Heart left ventricle (tissue), 16 donors: ENCODE measurements at regions not wholly inside any gene's neighbourhood (a gene's known extent, or its start where the extent isn't known, plus 50 kb on each side); places are given as distances from the start of the nearest gene placed in this dataset.

Experiments
- ATAC-seq, 4 donors: fragments of 200-7000 bp; cut with Tn5 transposase; one replicate each; pipeline ENCODE4 v1.9.1; 2020 to 2022; ENCODE audit warnings: moderate library complexity in 4 of 4, mild to moderate bottlenecking in 3 of 4, moderate number of reproducible peaks in 1 of 4
- DNase-seq, 5 donors: peaks; one replicate each; pipeline ENCODE4 v3.0.0-alpha.2; 2020
- H3K27ac ChIP-seq, 12 donors: fragments of 200-600 bp; sonication (generic) in 4 of 12; one replicate each; pipeline versions ENCODE4 v1.5.0 to v1.8.0; 2016 to 2022; ENCODE audit warnings: mild to moderate bottlenecking in 2 of 12
- H3K27me3 ChIP-seq, 9 donors: fragments of 200-600 bp; sonication (generic) in 2 of 9; one replicate each; pipeline versions ENCODE4 v1.5.1 to v1.8.0; 2016 to 2022; ENCODE audit warnings: mild to moderate bottlenecking in 3 of 9
- H3K36me3 ChIP-seq, 9 donors: fragments of 200-600 bp; sonication (generic) in 2 of 9; one replicate each; pipeline versions ENCODE4 v1.5.0 to v1.8.0; 2018 to 2022; ENCODE audit warnings: mild to moderate bottlenecking in 2 of 9
- H3K4me1 ChIP-seq, 12 donors: fragments of 200-600 bp; sonication (generic) in 4 of 12; one replicate each; pipeline versions ENCODE4 v1.5.0 to v1.8.0; 2016 to 2022; ENCODE audit warnings: mild to moderate bottlenecking in 3 of 12
- H3K4me3 ChIP-seq, 12 donors: fragments of 200-600 bp; sonication (generic) in 4 of 12; one replicate each; pipeline versions ENCODE4 v1.5.0 to v1.8.0; 2017 to 2022; ENCODE audit warnings: mild to moderate bottlenecking in 9 of 12, moderate library complexity in 4 of 12
- H3K9me3 ChIP-seq, 12 donors: fragments of 200-600 bp; sonication (generic) in 4 of 12; one replicate each; pipeline versions ENCODE4 v1.5.0 to v1.8.0; 2016 to 2022; ENCODE audit warnings: mild to moderate bottlenecking in 1 of 12
- CTCF ChIP-seq, 12 donors: fragments of 200-600 bp; sonication (generic) in 4 of 12; IDR thresholded peaks; one replicate each; pipeline versions ENCODE4 v1.5.0 to v1.8.0; 2018 to 2022; ENCODE audit warnings: antibody characterized with exemption in 12 of 12, mild to moderate bottlenecking in 5 of 12
- POLR2A ChIP-seq, 2 donors: fragments of 450-650 bp; IDR thresholded peaks; one replicate each; pipeline ENCODE4 v1.6.1; 2017; ENCODE audit warnings: antibody characterized with exemption in 2 of 2, mild to moderate bottlenecking in 2 of 2, moderate library complexity in 2 of 2
- WGBS, 4 donors: extraction: QIAGEN DNeasy Blood & Tissue Kit in 2 of 4; methylation state at CpG; one replicate each; pipeline versions ENCODE4 v1.1.5 to v1.1.7; 2013 to 2018; 5-methylcytosine and 5-hydroxymethylcytosine counted together
- intact Hi-C, 10 donors: fragments of 100-400 bp; cut with DNase I; formaldehyde crosslinking; loops; one replicate each; pipeline versions ENCODE4 v1.11.1 to v1.14.2; 2022
- donor health status: ischemic (EF 13 %, LVEDD 7.1; RV severe dilation, severe dysfunction).
- donor health status: healthy with polysubstance abuse.
- donor health status: DM: no; HTN: yes; CAD: no.
- donor health status: DM: no; HTN: no; CAD: no.
- donor health status: ischemic (EF 25% LVEDD 6.9; RV normal size, moderate dysfunction).
- donor health status: ischemic (EF 25% LVEDD 5.7; RV mildly dilated, moderate dysfunction).
- donor health status: healthy.
- donor health status: DM: yes; HTN: yes; CAD: no.
- donor health status: ischemic (EF 35%, LVEDD 5.7; RV mildly dilated, moderate dysfunction).
- donor health status: nonischemic (EF 11% LVEDD 7.7; RV severe dilation, severe dysfunction).
- donor health status: DM: yes; HTN: yes; CAD: no.
- donor health status: PGD.
- donor health status: ischemic (EF 29% LVEDD 5.4; RV normal size, mild dysfunction).
- donor health status: nonischemic (EF 23%, LVEDD 6.1; RV moderate dilation, normal function).

GRCh38 chr5:67904366-67904765 lies 311.2 kb upstream of the PIK3R1 start:
- DNase-seq: no peak
- no peaks in the 10 kb centered on the region for H3K9me3 ChIP-seq
- H3K27me3 ChIP-seq: no peaks in the 10 kb centered on the region
- H3K4me3 ChIP-seq: no peak overlapping the region
- WGBS, 4 donors: 94 to 97% (median 95%) methylated on average over 2 of the region's 2 CpGs
- ATAC-seq: no peak
- intact Hi-C loops: no loop called here
- H3K4me1 ChIP-seq: no peaks in the 10 kb centered on the region
- H3K36me3 ChIP-seq: no peaks in the 10 kb centered on the region
- no peak overlapping the region for H3K27ac ChIP-seq
- no peak for TF ChIP-seq POLR2A (IDR thresholded peaks at IDR 0.05)
- TF ChIP-seq CTCF (IDR thresholded peaks at IDR 0.05): no peak

- ATAC-seq: no peak
- Histone ChIP-seq H3K36me3 (no peaks in the 10 kb centered on the region), H3K4me3 (no peak overlapping the region), H3K27me3 (no peaks in the 10 kb centered on the region), H3K9me3 (no peaks in the 10 kb centered on the region), H3K4me1 (no peaks in the 10 kb centered on the region), H3K27ac (no peak overlapping the region)
- no peak for DNase-seq
- intact Hi-C loops: no loop called here
- TF ChIP-seq CTCF (IDR thresholded peaks at IDR 0.05) (no peak), POLR2A (IDR thresholded peaks at IDR 0.05) (no peak)
- 94 to 98% (median 94%) methylated on average over 2 of the region's 2 CpGs for whole genome bisulfite sequencing, 4 donors
Measured at GRCh38 chr5:67903656-67904055, 311.9 kb upstream of the PIK3R1 start.

- H3K4me1 ChIP-seq: no peaks in the 10 kb centered on the region
- no peaks in the 10 kb centered on the region for H3K27me3 ChIP-seq
- TF ChIP-seq CTCF (IDR thresholded peaks at IDR 0.05) (no peak), POLR2A (IDR thresholded peaks at IDR 0.05) (no peak)
- no peak overlapping the region for H3K27ac ChIP-seq
- DNase-seq: no peak
- no peaks in the 10 kb centered on the region for H3K9me3 ChIP-seq
- no peaks in the 10 kb centered on the region for H3K36me3 ChIP-seq
- WGBS, 4 donors: 85 to 94% (median 85%) methylated on average over 2 of the region's 2 CpGs
- no peak overlapping the region for H3K4me3 ChIP-seq
- intact Hi-C loops: no loop called here
- no peak for ATAC-seq
Measured at GRCh38 chr5:67903121-67903520, 312.4 kb upstream of the PIK3R1 start.

GRCh38 chr5:67902497-67902830 lies 313.1 kb upstream of the PIK3R1 start:
- Histone ChIP-seq H3K4me3 (no peak overlapping the region), H3K27ac (no peak overlapping the region), H3K27me3 (no peaks in the 10 kb centered on the region), H3K9me3 (no peaks in the 10 kb centered on the region), H3K4me1 (peaks cover 0 to under 1% (median 0%) of the 10 kb centered on the region in 12 donors), H3K36me3 (no peaks in the 10 kb centered on the region)
- 77 to 89% (median 82%) methylated on average over 1 of the region's 1 CpG for WGBS, 4 donors
- intact Hi-C loops: no loop called here
- DNase-seq (no peak), ATAC-seq (no peak)
- no peak for TF ChIP-seq CTCF (IDR thresholded peaks at IDR 0.05)
- no peak for TF ChIP-seq POLR2A (IDR thresholded peaks at IDR 0.05)
